HG02973 (cell line): ENCODE measurements at regions not wholly inside any gene's neighbourhood (a gene's known extent, or its start where the extent isn't known, plus 50 kb on each side); places are given as distances from the start of the nearest gene placed in this dataset.

ENCODE experiments used
- ATAC-seq: cut with Tn5 transposase; IDR thresholded peaks from one replicate; pipeline ENCODE4 v1.9.1; 2021; ENCODE audit warnings: moderate library complexity; ENCODE audit not compliant: unreplicated experiment

- ATAC-seq = no peak
Measured at GRCh38 chr4:81965911-81966310, 407.9 kb downstream of the HNRNPD start.

GRCh38 chr4:81965454-81965853, 408.3 kb downstream of the HNRNPD start:
- no peak for ATAC-seq

- ATAC-seq = no peak
Measured at GRCh38 chr4:81963763-81964020, 410.1 kb downstream of the HNRNPD start.

- no peak for ATAC-seq
Measured at GRCh38 chr4:81963015-81963762, 410.6 kb downstream of the HNRNPD start.

- ATAC-seq = no peak
Measured at GRCh38 chr4:81960961-81961360, 412.8 kb downstream of the HNRNPD start.

- no peak for ATAC-seq
Measured at GRCh38 chr4:81954271-81954670, 419.5 kb downstream of the HNRNPD start.

- no peak for ATAC-seq
Measured at GRCh38 chr4:81951891-81952455, 421.8 kb downstream of the HNRNPD start.

- ATAC-seq = no peak
Measured at GRCh38 chr4:81946996-81947395, 426.8 kb downstream of the HNRNPD start.

GRCh38 chr4:81930506-81931238, 443.1 kb downstream of the HNRNPD start:
- no peak for ATAC-seq

GRCh38 chr4:81923140-81923539, 450.7 kb downstream of the HNRNPD start:
- ATAC-seq = no peak

- no peak for ATAC-seq
Measured at GRCh38 chr4:81922313-81922712, 450.6 kb upstream of the RASGEF1B start.

- no peak for ATAC-seq
Measured at GRCh38 chr4:81921751-81922159, 450.0 kb upstream of the RASGEF1B start.

- no peak for ATAC-seq
Measured at GRCh38 chr4:81919810-81920209, 448.1 kb upstream of the RASGEF1B start.

- ATAC-seq = peak; percentile 80
Measured at GRCh38 chr4:81919223-81919622, 447.5 kb upstream of the RASGEF1B start.

GRCh38 chr4:81915430-81915829, 443.7 kb upstream of the RASGEF1B start:
- no peak for ATAC-seq

- no peak for ATAC-seq
Measured at GRCh38 chr4:81914623-81915022, 442.9 kb upstream of the RASGEF1B start.

- ATAC-seq = peak; percentile 81
Measured at GRCh38 chr4:81913427-81913879, 441.7 kb upstream of the RASGEF1B start.

GRCh38 chr4:81912376-81913030, 440.8 kb upstream of the RASGEF1B start:
- ATAC-seq = no peak

GRCh38 chr4:81906905-81907304, 435.2 kb upstream of the RASGEF1B start:
- no peak for ATAC-seq

- ATAC-seq = peak; percentile 99
Measured at GRCh38 chr4:81905971-81906370, 434.3 kb upstream of the RASGEF1B start.

- ATAC-seq = no peak
Measured at GRCh38 chr4:81904121-81904520, 432.4 kb upstream of the RASGEF1B start.

- ATAC-seq = no peak
Measured at GRCh38 chr4:81903212-81903611, 431.5 kb upstream of the RASGEF1B start.
